ENCODE measurements at regions not wholly inside any gene's neighbourhood (a gene's known extent, or its start where the extent isn't known, plus 50 kb on each side); places are given as distances from the start of the nearest gene placed in this dataset.

DNA sequence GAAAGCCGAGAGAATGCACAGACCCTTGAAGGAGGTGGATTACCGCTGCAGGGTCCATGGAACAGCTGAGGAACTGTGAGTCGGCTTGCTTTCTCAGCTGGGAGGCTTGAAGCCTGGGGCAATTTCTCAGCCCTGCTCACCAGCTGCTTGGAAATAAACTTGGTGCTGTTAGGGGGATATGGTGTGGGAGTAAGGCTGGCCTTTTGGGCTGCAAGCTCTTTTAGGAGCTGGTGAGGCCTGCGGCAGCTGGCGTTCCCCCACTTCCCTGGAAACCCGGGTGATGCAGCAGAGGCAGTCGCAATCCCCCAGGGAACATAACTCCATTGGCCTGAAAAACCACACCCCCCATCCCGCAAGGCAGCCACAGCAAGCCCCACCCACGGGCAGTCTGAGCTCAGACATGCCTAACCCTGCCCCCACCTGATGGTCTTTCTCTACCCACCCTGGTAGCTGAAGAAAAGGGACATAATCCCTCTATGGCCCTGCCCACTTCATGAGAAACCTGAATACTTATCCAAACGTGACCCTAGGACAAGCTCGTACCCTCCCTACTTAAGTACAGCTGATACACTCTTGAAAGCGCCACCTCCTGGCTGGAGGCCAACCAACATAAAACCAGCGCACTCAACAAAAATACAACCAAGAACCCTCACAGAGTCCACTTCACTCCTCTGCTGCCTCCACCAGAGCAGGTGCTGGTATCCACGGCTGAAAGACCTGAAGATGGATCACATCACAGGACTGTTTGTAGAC is 1995.8 kb downstream of the NCAM2 start:
- DNase-seq (ENCODE audit: low read depth in 2 of 3, low spot score in 1 of 3) = no peak

DNA sequence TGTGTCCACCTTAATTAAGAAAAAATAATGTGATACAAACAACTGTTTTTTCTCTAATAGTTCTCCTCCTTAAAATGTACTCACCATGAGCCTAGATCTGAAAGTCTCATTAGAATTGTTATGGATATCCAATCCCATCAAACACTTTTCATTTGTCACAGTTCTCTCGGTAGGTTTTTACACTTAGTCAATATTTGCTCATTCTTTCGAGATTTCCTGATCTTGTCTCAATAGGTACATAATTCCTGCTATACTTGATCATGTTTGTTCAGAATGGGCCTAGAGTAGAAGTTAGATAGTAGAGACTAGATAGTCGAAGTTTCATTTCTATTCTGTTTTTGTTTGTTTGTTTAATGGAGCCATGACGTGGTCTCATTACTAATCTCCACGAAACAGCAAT is 2005.7 kb downstream of the NCAM2 start:
- DNase-seq (ENCODE audit: low read depth in 2 of 3, low spot score in 1 of 3) = no peak

GRCh38 chr21:23008601-23009202 is 2010.5 kb downstream of the NCAM2 start:
- DNase-seq (ENCODE audit: low read depth in 2 of 3, low spot score in 1 of 3) = no peak

DNA sequence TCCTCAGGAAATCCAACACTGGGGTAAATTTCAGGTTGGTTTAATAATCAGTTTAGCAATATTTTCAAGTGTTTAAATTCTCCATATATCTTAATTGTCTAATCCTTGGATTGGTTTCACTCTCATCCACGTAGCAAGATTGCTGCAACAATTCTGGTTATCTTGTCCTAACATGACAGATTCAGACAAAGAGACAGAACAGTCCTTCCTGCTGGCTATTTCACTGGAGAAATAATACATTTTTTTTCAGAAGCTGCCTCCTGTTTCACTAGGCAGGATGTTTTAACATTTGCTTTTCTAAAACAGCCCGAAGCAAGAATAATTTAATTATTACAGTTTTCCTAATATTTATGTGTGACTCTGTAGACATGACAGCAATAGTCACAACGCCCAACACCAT is 2011.2 kb downstream of the NCAM2 start:
- DNase-seq (ENCODE audit: low read depth in 2 of 3, low spot score in 1 of 3) = no peak

DNA sequence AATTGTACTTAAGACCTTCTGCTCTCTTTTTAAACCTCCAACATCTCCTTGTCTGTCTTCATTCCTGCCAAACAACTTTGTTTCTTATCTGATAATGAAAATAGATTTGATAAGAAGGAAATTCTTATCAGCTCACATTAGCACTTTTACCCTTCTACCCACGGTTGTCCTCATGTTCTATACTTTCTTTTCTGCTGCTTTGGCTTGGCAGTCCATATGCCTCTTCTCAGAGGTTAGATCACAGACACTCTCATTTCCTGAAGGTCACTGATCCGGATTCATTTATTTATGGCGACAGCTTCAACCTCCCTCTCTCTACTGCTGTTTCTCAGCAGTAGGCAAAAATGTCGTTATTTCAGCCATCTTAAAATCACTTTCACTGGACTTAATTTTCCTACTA is 2015.8 kb downstream of the NCAM2 start:
- DNase-seq (ENCODE audit: low read depth in 2 of 3, low spot score in 1 of 3) = no peak

- DNase-seq (ENCODE audit: low read depth in 2 of 3, low spot score in 1 of 3) = no peak
Measured at GRCh38 chr21:23016617-23017016, 2018.4 kb downstream of the NCAM2 start.

DNA sequence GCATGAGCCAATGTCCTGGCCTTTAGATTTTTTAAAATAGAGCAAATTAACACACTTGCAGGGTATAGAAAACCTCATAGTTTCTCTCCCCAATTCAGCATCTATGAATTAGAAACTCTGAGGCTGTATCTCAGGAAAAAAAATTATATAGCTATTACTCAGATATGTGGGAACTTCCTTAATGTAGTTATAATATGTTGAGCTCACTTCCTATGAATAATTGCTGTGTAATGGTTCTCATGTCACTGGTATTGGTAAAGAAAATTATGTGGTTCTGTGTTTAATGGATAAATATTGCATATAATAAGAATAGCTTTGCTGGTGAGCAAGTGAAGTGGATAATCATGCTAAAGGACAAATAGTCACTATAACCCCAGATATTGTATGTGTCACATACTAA is 2019.8 kb downstream of the NCAM2 start:
- DNase-seq (ENCODE audit: low read depth in 2 of 3, low spot score in 1 of 3) = no peak

DNA sequence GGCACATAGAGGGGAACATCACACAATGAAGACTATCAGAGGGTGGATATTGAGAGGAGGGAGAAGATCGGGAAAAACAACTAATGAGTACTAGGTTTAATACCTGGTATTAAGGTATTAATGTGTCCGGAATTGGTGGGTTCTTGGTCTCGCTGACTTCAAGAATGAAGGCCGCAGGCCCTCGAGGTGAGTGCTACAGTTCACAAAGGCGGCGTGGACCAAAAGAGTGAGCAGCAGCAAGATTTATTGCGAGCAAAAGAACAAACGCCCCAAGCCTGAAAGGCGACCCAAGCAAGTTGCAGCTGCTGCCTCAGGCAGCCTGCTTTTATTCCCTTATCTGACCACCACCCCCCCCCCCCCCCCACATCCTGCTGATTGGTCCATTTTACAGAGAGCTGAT is 2022.8 kb downstream of the NCAM2 start:
- DNase-seq (ENCODE audit: low read depth in 2 of 3, low spot score in 1 of 3) = no peak

DNA sequence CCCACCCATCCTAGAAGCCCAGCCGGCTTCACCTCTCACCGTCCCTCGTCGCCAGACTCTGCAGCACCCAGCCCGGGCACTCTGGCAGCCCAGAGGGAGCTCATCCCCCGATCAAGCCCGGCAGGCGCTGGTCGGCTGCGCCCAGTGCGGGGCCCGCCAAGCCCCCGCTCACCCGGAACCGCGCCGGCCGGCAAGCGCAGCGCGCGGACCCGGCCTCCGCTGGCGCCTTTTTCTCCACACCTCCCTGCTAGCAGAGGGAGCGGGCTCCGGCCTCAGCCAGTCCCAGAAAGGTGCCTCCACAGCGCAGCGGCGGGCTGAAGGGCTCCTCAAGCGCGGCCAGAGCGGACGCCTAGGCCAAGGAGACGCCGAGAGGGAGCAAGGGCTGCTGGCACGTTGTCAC is 2023.3 kb downstream of the NCAM2 start:
- DNase-seq (ENCODE audit: low read depth in 2 of 3, low spot score in 1 of 3) = no peak

DNA sequence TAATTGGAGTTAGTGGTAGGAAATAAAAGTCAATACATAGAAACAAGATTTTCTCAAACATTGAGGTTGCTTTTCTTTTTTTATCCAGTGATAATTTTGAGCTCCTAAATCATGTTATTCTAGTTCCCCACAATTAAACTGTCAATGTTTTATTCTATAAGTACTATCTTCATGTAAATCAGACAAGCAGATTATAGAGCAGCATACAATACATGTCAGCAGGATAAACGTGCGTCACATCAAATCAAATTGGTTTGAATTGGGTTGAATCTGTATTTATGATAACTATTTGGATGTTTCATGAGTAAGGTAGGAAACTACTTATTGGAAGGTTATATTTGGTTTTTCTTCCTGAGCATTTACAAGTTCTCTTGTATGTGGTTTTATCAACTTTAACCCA is 2028.7 kb downstream of the NCAM2 start:
- DNase-seq (ENCODE audit: low read depth in 2 of 3, low spot score in 1 of 3) = no peak

DNA sequence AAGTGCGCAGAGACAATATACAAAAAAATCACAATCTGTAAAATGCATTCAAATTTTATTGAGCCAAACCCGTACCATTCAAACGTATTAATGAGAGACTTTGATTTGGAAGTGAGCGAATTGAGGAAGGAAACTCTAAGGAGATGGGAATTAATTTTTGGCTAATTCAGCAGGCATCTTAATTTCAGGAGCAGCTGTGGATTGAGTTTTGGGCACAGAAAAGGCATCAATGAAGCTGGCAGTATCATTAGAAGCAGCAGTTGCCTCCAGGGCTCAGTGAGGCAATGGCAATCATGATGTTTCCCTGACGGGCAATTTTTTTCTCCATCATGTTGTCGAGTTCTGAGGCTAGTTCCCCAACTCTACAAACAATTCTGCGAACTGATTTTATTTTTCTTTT is 2041.6 kb downstream of the NCAM2 start:
- DNase-seq (ENCODE audit: low read depth in 2 of 3, low spot score in 1 of 3) = no peak

DNA sequence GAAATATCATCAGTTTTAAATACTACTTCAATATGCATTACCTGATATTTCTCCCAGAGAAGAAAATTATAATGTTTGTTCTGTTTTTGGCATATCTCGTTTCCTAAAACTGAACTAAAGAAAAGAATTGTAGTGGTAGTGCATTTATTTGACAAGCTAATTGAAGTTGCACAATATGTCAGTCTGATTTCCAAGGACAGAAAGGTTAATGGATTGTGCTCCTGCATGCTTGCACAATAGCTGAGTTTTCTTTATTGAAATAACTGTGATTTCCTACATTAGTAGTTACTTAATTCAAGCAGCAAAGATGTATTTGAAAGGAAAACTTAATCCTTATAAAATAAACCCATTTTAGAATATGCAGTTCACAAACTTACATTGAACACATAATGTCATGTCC is 2047.7 kb downstream of the NCAM2 start:
- DNase-seq (ENCODE audit: low read depth in 2 of 3, low spot score in 1 of 3) = no peak

- DNase-seq (ENCODE audit: low read depth in 2 of 3, low spot score in 1 of 3) = no peak
Measured at GRCh38 chr21:23067672-23068071, 2069.5 kb downstream of the NCAM2 start.

- no peak for DNase-seq (ENCODE audit: low read depth in 2 of 3, low spot score in 1 of 3)
Measured at GRCh38 chr21:23083242-23083641, 2085.0 kb downstream of the NCAM2 start.

DNA sequence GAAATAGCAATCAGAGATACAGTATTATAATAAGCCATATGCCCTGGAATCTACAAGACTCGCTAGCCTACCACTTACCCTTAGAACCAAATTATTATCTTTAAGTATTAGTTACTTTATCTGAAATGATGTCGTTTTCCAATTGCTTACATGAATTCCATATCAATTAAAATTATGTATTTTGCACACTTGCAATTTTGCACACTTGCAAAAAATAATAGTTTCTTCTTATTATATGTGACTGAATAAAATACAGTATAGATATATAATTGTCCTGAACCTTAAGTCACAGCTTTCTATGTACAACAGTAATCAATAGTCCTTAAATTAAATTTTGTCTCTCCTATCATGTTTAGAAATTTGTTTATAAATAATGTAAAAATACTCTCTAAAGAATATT is 2095.1 kb downstream of the NCAM2 start:
- no peak for DNase-seq (ENCODE audit: low read depth in 2 of 3, low spot score in 1 of 3)

DNA sequence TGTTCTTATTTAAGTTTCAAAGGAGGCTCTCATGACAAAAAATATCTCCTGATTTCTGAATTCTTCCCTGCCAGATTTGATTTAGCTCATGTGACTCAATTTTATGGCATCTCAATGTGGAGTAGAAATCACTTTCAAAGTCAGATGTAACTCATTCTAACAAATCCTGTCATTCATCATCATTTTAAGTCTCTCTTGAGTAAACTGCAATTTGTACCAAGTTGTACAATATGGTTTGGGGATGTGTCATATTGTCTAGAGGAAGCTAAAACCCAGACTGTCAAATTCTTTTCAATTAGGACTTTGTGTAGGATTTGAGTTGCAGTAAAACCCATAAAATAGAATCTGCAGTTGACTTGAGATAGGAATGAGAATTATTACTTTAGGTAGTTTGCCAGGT is 2101.0 kb downstream of the NCAM2 start:
- DNase-seq (ENCODE audit: low read depth in 2 of 3, low spot score in 1 of 3) = no peak

GRCh38 chr21:23101111-23101510 is 2102.9 kb downstream of the NCAM2 start:
- DNase-seq (ENCODE audit: low read depth in 2 of 3, low spot score in 1 of 3) = no peak

GRCh38 chr21:23108533-23108932 is 2110.3 kb downstream of the NCAM2 start:
- DNase-seq (ENCODE audit: low read depth in 2 of 3, low spot score in 1 of 3) = no peak

DNA sequence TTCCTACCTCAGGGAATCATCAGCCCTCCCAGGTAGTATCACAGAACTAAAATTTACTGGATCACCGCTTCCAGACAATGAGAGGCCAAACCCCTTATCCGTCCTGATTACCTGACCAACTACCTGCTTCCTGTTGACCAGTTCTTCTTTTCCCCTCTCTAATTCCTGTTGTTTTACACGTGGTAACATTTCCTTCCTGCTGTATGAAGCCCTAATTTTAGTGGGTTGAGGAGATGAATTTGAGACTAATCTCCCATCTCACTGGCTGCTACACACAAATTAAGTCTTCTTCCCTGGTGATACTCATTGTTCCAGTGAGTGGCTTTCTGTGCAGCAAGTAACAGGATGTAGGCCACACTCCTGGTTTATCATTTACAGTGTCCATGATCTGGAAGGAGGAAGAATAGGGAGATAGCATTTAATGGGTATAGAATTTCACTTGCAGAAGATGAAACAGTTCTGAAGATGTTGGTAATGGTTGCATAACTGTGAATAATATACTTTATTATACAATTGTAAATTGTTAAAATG is 2112.9 kb downstream of the NCAM2 start:
- DNase-seq (ENCODE audit: low read depth in 2 of 3, low spot score in 1 of 3) = no peak

- DNase-seq (ENCODE audit: low read depth in 2 of 3, low spot score in 1 of 3) = no peak
Measured at GRCh38 chr21:23119491-23119890, 2121.3 kb downstream of the NCAM2 start.

- DNase-seq (ENCODE audit: low read depth in 2 of 3, low spot score in 1 of 3) = no peak
Measured at GRCh38 chr21:23127973-23128372, 2129.8 kb downstream of the NCAM2 start.

- DNase-seq (ENCODE audit: low read depth in 2 of 3, low spot score in 1 of 3) = no peak
Measured at GRCh38 chr21:23130308-23130707, 2132.1 kb downstream of the NCAM2 start.

DNA sequence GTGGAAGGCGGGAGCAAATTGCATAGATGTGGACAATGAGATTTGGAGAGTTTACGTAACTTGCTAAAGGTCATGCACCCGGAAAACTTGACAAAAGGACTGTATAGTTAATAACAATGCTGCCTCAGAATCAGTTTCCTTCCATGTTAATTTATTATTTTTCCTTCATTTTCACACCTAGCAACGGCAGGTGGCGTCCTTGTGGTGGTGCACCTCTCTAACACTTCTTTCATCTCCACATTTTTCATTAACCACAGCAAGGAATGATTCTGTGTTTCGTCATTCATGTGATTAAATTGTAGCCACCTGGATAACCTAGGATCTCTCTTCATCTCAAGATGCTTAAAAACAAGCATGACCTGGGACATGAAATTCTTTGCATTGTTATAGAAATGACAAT is 2133.0 kb downstream of the NCAM2 start:
- no peak for DNase-seq (ENCODE audit: low read depth in 2 of 3, low spot score in 1 of 3)
